ENCODE measurements at regions not wholly inside any gene's neighbourhood (a gene's known extent, or its start where the extent isn't known, plus 50 kb on each side); places are given as distances from the start of the nearest gene placed in this dataset.
A peak's percentile ranks its signal among the peaks of the same experiment; 100 is the strongest.

DNA sequence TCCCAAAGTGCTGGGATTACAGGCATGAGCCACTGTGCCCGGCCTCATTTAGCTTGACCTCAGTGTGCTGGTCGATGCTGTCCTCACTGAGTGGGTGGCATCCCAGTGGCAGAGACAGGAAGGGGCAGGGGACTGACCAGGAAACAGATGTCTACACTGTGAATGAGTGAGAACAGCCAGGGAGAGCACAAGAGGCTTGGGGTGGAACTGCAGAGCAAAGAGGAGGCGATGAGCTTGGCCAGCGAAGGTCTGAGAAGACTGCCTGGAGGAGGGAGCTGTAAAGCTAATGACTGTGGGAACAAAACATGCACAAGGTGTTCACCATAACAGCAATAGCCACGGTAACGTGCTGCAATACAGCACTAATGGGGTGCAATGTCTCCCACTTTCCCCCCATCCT is 57.2 kb upstream of the BEGAIN start:
- H3K27ac ChIP-seq: no peak overlapping the region
- no peak for TF ChIP-seq CTCF (IDR thresholded peaks at IDR 0.05)
- H3K4me1 ChIP-seq (ENCODE audit: control insufficient read depth in 1 of 2, low read depth in 2 of 2): no peaks in the 10 kb centered on the region
- H3K36me3 ChIP-seq: no peaks in the 10 kb centered on the region
- H3K9me3 ChIP-seq: no peaks in the 10 kb centered on the region
- ATAC-seq (ENCODE audit: insufficient number of reproducible peaks, low FRiP score, low read depth) (no peak), DNase-seq (ENCODE audit: low spot score) (no peak)
- no peaks in the 10 kb centered on the region for H3K27me3 ChIP-seq (replicated peaks; ENCODE audit: insufficient read depth)
- no peak overlapping the region for H3K4me3 ChIP-seq

DNA sequence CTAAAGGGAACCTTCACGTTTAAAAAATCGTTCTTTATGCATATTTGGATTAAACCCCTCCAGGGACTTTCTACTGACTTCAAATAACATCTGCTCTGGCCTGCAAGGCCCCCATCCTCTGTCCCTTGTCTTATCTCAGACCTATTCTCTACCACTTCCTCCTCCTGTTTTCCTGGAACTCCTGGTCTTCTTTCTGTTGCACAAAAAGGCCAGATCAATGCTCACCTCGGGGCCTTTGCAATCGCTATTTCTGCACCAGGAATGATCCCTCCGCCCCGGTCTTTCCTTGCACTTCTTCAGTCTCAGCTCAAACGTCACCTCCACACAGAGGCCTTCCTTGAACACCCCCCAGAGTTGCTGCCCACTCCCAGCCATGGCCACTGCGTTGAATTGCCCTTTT is 57.6 kb upstream of the BEGAIN start:
- no peaks in the 10 kb centered on the region for H3K4me1 ChIP-seq (ENCODE audit: control insufficient read depth in 1 of 2, low read depth in 2 of 2)
- no peaks in the 10 kb centered on the region for H3K9me3 ChIP-seq
- ATAC-seq (ENCODE audit: insufficient number of reproducible peaks, low FRiP score, low read depth) (no peak), DNase-seq (ENCODE audit: low spot score) (no peak)
- H3K36me3 ChIP-seq: no peaks in the 10 kb centered on the region
- no peak overlapping the region for H3K4me3 ChIP-seq
- no peak overlapping the region for H3K27ac ChIP-seq
- H3K27me3 ChIP-seq (replicated peaks; ENCODE audit: insufficient read depth): no peaks in the 10 kb centered on the region
- TF ChIP-seq CTCF (IDR thresholded peaks at IDR 0.05): no peak

GRCh38 chr14:100645196-100645981 is 58.2 kb upstream of the BEGAIN start:
- ATAC-seq (ENCODE audit: insufficient number of reproducible peaks, low FRiP score, low read depth) (no peak), DNase-seq (ENCODE audit: low spot score) (peak; percentile 19)
- TF ChIP-seq CTCF (IDR thresholded peaks at IDR 0.05): peak; percentile 27
- no peaks in the 10 kb centered on the region for H3K9me3 ChIP-seq
- H3K4me3 ChIP-seq: no peak overlapping the region
- no peak overlapping the region for H3K27ac ChIP-seq
- no peaks in the 10 kb centered on the region for H3K27me3 ChIP-seq (replicated peaks; ENCODE audit: insufficient read depth)
- no peaks in the 10 kb centered on the region for H3K4me1 ChIP-seq (ENCODE audit: control insufficient read depth in 1 of 2, low read depth in 2 of 2)
- H3K36me3 ChIP-seq: no peaks in the 10 kb centered on the region

GRCh38 chr14:100645982-100646314 is 58.7 kb upstream of the BEGAIN start:
- no peak for TF ChIP-seq CTCF (IDR thresholded peaks at IDR 0.05)
- no peak for DNase-seq (ENCODE audit: low spot score)
- no peak for ATAC-seq (ENCODE audit: insufficient number of reproducible peaks, low FRiP score, low read depth)
- Histone ChIP-seq H3K4me1 (ENCODE audit: control insufficient read depth in 1 of 2, low read depth in 2 of 2) (no peaks in the 10 kb centered on the region), H3K9me3 (no peaks in the 10 kb centered on the region), H3K4me3 (no peak overlapping the region), H3K36me3 (no peaks in the 10 kb centered on the region), H3K27ac (no peak overlapping the region), H3K27me3 (replicated peaks; ENCODE audit: insufficient read depth) (no peaks in the 10 kb centered on the region)

DNA sequence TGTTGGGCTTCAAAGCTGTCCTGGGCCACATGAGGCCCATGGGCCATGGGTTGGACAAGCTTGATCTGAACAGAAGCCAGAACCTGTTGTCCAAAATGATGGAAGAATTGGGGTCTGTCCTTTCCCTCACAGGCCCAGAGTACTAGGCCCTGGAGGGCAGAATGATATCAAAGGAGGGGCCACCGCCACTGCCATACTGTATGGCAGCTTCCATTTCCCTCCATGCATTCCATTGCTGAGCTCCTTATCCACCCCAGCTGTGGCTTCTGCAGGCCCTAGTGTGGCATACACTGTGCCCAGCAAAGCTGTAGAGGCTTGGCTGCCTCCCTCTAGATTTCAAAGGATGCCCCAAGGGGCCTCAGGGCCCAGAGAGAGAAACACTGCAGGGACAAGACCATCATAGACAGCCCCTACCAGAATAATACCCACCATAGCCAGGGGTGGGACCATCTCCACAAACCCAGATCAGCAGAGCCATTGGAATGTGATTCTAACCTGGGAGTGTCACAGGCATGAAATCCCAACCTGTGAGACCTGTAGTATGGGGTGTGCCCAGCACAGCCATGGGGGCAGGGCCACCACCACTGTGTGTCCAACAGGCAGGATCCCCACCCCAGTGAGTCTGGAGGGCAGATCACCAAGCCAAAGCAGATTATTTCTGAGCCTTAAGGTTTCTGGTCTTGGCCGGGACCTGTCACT is 61.4 kb upstream of the BEGAIN start:
- no peak for TF ChIP-seq CTCF (IDR thresholded peaks at IDR 0.05)
- ATAC-seq (ENCODE audit: insufficient number of reproducible peaks, low FRiP score, low read depth) (no peak), DNase-seq (ENCODE audit: low spot score) (no peak)
- Histone ChIP-seq H3K36me3 (no peaks in the 10 kb centered on the region), H3K4me1 (ENCODE audit: control insufficient read depth in 1 of 2, low read depth in 2 of 2) (no peaks in the 10 kb centered on the region), H3K4me3 (no peak overlapping the region), H3K27ac (no peak overlapping the region), H3K9me3 (no peaks in the 10 kb centered on the region), H3K27me3 (replicated peaks; ENCODE audit: insufficient read depth) (no peaks in the 10 kb centered on the region)

All from thoracic aorta (tissue), 2 donors.